Amygdala (tissue), 56 donors: ENCODE measurements at regions not wholly inside any gene's neighbourhood (a gene's known extent, or its start where the extent isn't known, plus 50 kb on each side); places are given as distances from the start of the nearest gene placed in this dataset.

Source experiments
- DNase-seq, 56 donors: peaks; one replicate each; lab custom pipeline; 2025; lab: John Stamatoyannopoulos, UW

GRCh38 chr18:72104851-72105250 is 439.3 kb downstream of the CBLN2 start:
- no peak for DNase-seq

GRCh38 chr18:72102412-72102811 is 441.7 kb downstream of the CBLN2 start:
- DNase-seq = no peak

- DNase-seq = no peak
Measured at GRCh38 chr18:72100465-72101004, 443.6 kb downstream of the CBLN2 start.

GRCh38 chr18:72091369-72091768 is 452.8 kb downstream of the CBLN2 start:
- no peak for DNase-seq

GRCh38 chr18:72089432-72089831 is 454.7 kb downstream of the CBLN2 start:
- DNase-seq = no peak

GRCh38 chr18:72086421-72086820 is 457.7 kb downstream of the CBLN2 start:
- no peak for DNase-seq

GRCh38 chr18:72075040-72075439 is 469.1 kb downstream of the CBLN2 start:
- DNase-seq = no peak

- no peak for DNase-seq
Measured at GRCh38 chr18:72063001-72063400, 481.1 kb downstream of the CBLN2 start.

- no peak for DNase-seq
Measured at GRCh38 chr18:72058851-72059250, 485.3 kb downstream of the CBLN2 start.

- no peak for DNase-seq
Measured at GRCh38 chr18:72056171-72056570, 488.0 kb downstream of the CBLN2 start.

- DNase-seq = no peak
Measured at GRCh38 chr18:72041313-72042032, 502.7 kb downstream of the CBLN2 start.

GRCh38 chr18:72013427-72013850 is 530.7 kb downstream of the CBLN2 start:
- DNase-seq = no peak

GRCh38 chr18:71998547-71999097 is 545.5 kb downstream of the CBLN2 start:
- DNase-seq = no peak

- no peak for DNase-seq
Measured at GRCh38 chr18:71995904-71996465, 548.2 kb downstream of the CBLN2 start.

GRCh38 chr18:71994273-71994672 is 549.9 kb downstream of the CBLN2 start:
- DNase-seq = no peak

GRCh38 chr18:71989616-71990015 is 554.5 kb downstream of the CBLN2 start:
- no peak for DNase-seq

- no peak for DNase-seq
Measured at GRCh38 chr18:71986351-71987050, 557.6 kb downstream of the CBLN2 start.

- DNase-seq = no peak
Measured at GRCh38 chr18:71976744-71977143, 567.4 kb downstream of the CBLN2 start.

GRCh38 chr18:71966791-71967190 is 577.4 kb downstream of the CBLN2 start:
- no peak for DNase-seq

- no peak for DNase-seq
Measured at GRCh38 chr18:71958605-71959004, 585.5 kb downstream of the CBLN2 start.

- peak in 31 of 56 donors; percentile 1 to 50 (median 8) for DNase-seq
Measured at GRCh38 chr18:71951001-71951400, 593.1 kb downstream of the CBLN2 start.
